Endothelial cell of umbilical vein (primary cell): ENCODE measurements at regions not wholly inside any gene's neighbourhood (a gene's known extent, or its start where the extent isn't known, plus 50 kb on each side); places are given as distances from the start of the nearest gene placed in this dataset.

Experiments
- BruUV-seq: library from RNA; stranded (reverse); fragments of 400-500 nt; replicated peaks from 2 replicates; lab custom pipeline; 2021; lab: Mats Ljungman, UMichigan
- CTCF ChIA-PET: fragments of 300-600, 350-600 bp; sonication (Branson Sonifier 250); formaldehyde crosslinking; loops from one replicate; lab custom pipeline; 2021; ENCODE audit warnings: antibody characterized with exemption, inconsistent platforms; lab: Charles Lee
- POLR2A ChIA-PET: fragments of 300-600, 350-600 bp; sonication (Branson Sonifier 250); formaldehyde crosslinking; loops from one replicate; lab custom pipeline; 2021; ENCODE audit warnings: antibody characterized with exemption, inconsistent platforms; lab: Charles Lee
- DNase-seq: peaks from one replicate; pipeline ENCODE4 v3.0.0-alpha.2; 2011; ENCODE audit warnings: low read depth, low spot score
- FAIRE-seq: peaks from 2 replicates; lab custom pipeline; 2011; peaks lifted over from hg19 to GRCh38; lab: Jason Lieb, UNC
- H2AFZ ChIP-seq: 2 replicates; pipeline ENCODE4 v1.6.0; 2012; ENCODE audit warnings: low read depth, low read length, control low read depth, inconsistent platforms
- H3K27ac ChIP-seq: 2 replicates; pipeline ENCODE4 v1.5.1; 2011; ENCODE audit warnings: low read depth, mild to moderate bottlenecking, control low read depth, low read length, moderate library complexity; ENCODE audit not compliant: insufficient read depth
- H3K27me3 ChIP-seq, 2 experiments: 2 replicates each; pipeline versions ENCODE4 v1.6.0 to v1.6.1; 2011; ENCODE audit warnings: low read length in 2 of 2, mixed read lengths in 1 of 2; ENCODE audit not compliant: control insufficient read depth in 2 of 2, insufficient read depth in 2 of 2
- H3K36me3 ChIP-seq, 2 experiments: 2 replicates in 1 of 2; 3 replicates in 1 of 2; pipeline ENCODE4 v1.5.1; 2011; ENCODE audit warnings: low read length in 2 of 2, mild to moderate bottlenecking in 1 of 2, moderate library complexity in 1 of 2; ENCODE audit not compliant: control insufficient read depth in 2 of 2, insufficient read depth in 2 of 2; ENCODE audit errors: extremely low read depth in 1 of 2
- H3K4me1 ChIP-seq: 3 replicates; pipeline ENCODE4 v1.5.1; 2011; ENCODE audit warnings: mild to moderate bottlenecking, low read length; ENCODE audit not compliant: control insufficient read depth, insufficient read depth; ENCODE audit errors: extremely low read depth
- H3K4me2 ChIP-seq: 2 replicates; pipeline ENCODE4 v1.6.1; 2011; ENCODE audit warnings: low read length, control low read depth, mixed read lengths; ENCODE audit not compliant: insufficient read depth
- H3K4me3 ChIP-seq, 3 experiments: fragments of 200-600 bp in 1 of 3; sonication (generic), shearing (Covaris generic) in 1 of 3; replicated peaks in 1 of 3; 2 replicates each; pipeline ENCODE4 v1.5.1; 2011 to 2016; ENCODE audit warnings: control low read depth in 3 of 3, low read length in 3 of 3, mild to moderate bottlenecking in 2 of 3, inconsistent platforms in 1 of 3, low read depth in 1 of 3, moderate library complexity in 1 of 3; ENCODE audit not compliant: insufficient read depth in 1 of 3
- H3K79me2 ChIP-seq: 2 replicates; pipeline ENCODE4 v1.6.0; 2012; ENCODE audit warnings: low read length, inconsistent platforms; ENCODE audit not compliant: control insufficient read depth, insufficient read depth
- H3K9ac ChIP-seq: replicated peaks from 2 replicates; pipeline ENCODE3; 2011; ENCODE audit warnings: low read length, control low read depth; ENCODE audit not compliant: insufficient read depth; ENCODE audit errors: extremely low read depth
- H3K9me1 ChIP-seq: replicated peaks from 3 replicates; pipeline ENCODE4 v1.6.0; 2011; ENCODE audit warnings: mild to moderate bottlenecking, low read length; ENCODE audit not compliant: control insufficient read depth, insufficient read depth; ENCODE audit errors: extremely low read depth
- H3K9me3 ChIP-seq: replicated peaks from 2 replicates; pipeline ENCODE4 v1.5.1; 2012; ENCODE audit warnings: low read length, inconsistent platforms; ENCODE audit not compliant: control insufficient read depth, insufficient read depth
- H4K20me1 ChIP-seq: replicated peaks from 2 replicates; pipeline ENCODE3; 2011; ENCODE audit warnings: mild to moderate bottlenecking, low read length; ENCODE audit not compliant: control insufficient read depth, insufficient read depth; ENCODE audit errors: extremely low read depth
- CTCF ChIP-seq, 2 donors: IDR thresholded peaks; 1 replicate in 1 of 2; 2 replicates in 1 of 2; pipeline ENCODE4 v1.5.1; 2011; ENCODE audit warnings: low read length in 2 of 2, mild to moderate bottlenecking in 2 of 2, moderate library complexity in 2 of 2, control low read depth in 1 of 2, inconsistent platforms in 1 of 2, low read depth in 1 of 2; ENCODE audit not compliant: insufficient read depth in 1 of 2; ENCODE audit errors: extremely low read depth in 1 of 2
- EZH2 ChIP-seq: IDR thresholded peaks from 2 replicates; pipeline ENCODE4 v1.6.1; 2012; ENCODE audit warnings: borderline replicate concordance, low read depth, mild to moderate bottlenecking, moderate library complexity, low read length, inconsistent platforms; ENCODE audit not compliant: severe bottlenecking
- JUN ChIP-seq: IDR thresholded peaks from 2 replicates; pipeline ENCODE4 v1.6.1; 2011; ENCODE audit warnings: borderline replicate concordance, low read depth; ENCODE audit not compliant: insufficient read length, insufficient read depth
- MAX ChIP-seq: IDR thresholded peaks from 2 replicates; pipeline ENCODE4 v1.6.1; 2011; ENCODE audit not compliant: insufficient read depth, insufficient read length
- MYC ChIP-seq: IDR thresholded peaks from one replicate; pipeline ENCODE4 v1.6.1; 2011; ENCODE audit warnings: mild to moderate bottlenecking, low read depth, low read length
- POLR2A ChIP-seq: IDR thresholded peaks from 2 replicates; pipeline ENCODE4 v1.6.1; 2012; ENCODE audit warnings: low read depth, mild to moderate bottlenecking, control low read depth, low read length
- dilution Hi-C: fragments of 300-500 bp; cut with MboI; formaldehyde crosslinking; loops from one replicate; pipeline ENCODE4 v1.15.0; 2019; ENCODE audit warnings: low sequenced_read_pairs; ENCODE audit not compliant: extremely low pct_ligation_motif_present
- intact Hi-C: fragments of 100-400 bp; cut with micrococcal nuclease; formaldehyde crosslinking; loops from one replicate; pipeline ENCODE4 v1.10.0; 2022

- no peak for DNase-seq
- Histone ChIP-seq H3K9me3 (no peaks in the 10 kb centered on the region), H3K4me3 (no peak overlapping the region), H2AFZ (no peak overlapping the region), H3K27ac (no peak overlapping the region), H3K9me1 (no peaks in the 10 kb centered on the region), H4K20me1 (no peaks in the 10 kb centered on the region), H3K27me3 (no peaks in the 10 kb centered on the region), H3K4me1 (no peaks in the 10 kb centered on the region), H3K79me2 (no peaks in the 10 kb centered on the region), H3K4me2 (no peak overlapping the region), H3K36me3 (no peaks in the 10 kb centered on the region), H3K9ac (no peak overlapping the region)
- ChIA-PET CTCF (no interaction called here), POLR2A (no interaction called here)
- no peak for FAIRE-seq
- no peak for TF ChIP-seq POLR2A
- TF ChIP-seq CTCF (IDR thresholded peaks at IDR 0.05; ENCODE audit: extremely low read depth in 1 of 2, insufficient read depth in 1 of 2, low read depth in 1 of 2, low read length in 2 of 2), result no peak
- no peak for TF ChIP-seq MAX
- TF ChIP-seq JUN, result no peak
- intact Hi-C loops (no loop called here), dilution Hi-C loops (no loop called here)
- no TSS peak for BruUV-seq
These were observed 191.8 kb downstream of the MSX2 start for GRCh38 chr5:174916227-174916626.

GRCh38 chr5:174911118-174911517, 186.7 kb downstream of the MSX2 start:
- H3K36me3 ChIP-seq, result no peaks in the 10 kb centered on the region
- no peaks in the 10 kb centered on the region for H3K79me2 ChIP-seq
- ChIA-PET POLR2A (no interaction called here), CTCF (no interaction called here)
- no TSS peak for BruUV-seq
- FAIRE-seq (no peak), DNase-seq (no peak)
- intact Hi-C loops (no loop called here), dilution Hi-C loops (no loop called here)
- H3K9ac ChIP-seq, result no peak overlapping the region
- no peaks in the 10 kb centered on the region for H3K9me1 ChIP-seq
- H3K4me1 ChIP-seq, result no peaks in the 10 kb centered on the region
- H2AFZ ChIP-seq, result no peak overlapping the region
- no peak overlapping the region for H3K27ac ChIP-seq
- no peaks in the 10 kb centered on the region for H4K20me1 ChIP-seq
- H3K4me3 ChIP-seq, result no peak overlapping the region
- no peaks in the 10 kb centered on the region for H3K9me3 ChIP-seq
- H3K27me3 ChIP-seq, result no peaks in the 10 kb centered on the region
- TF ChIP-seq EZH2 (no peak), JUN (no peak), POLR2A (no peak), MYC (no peak)
- H3K4me2 ChIP-seq, result no peak overlapping the region
